HG03520 (cell line): ENCODE measurements at regions not wholly inside any gene's neighbourhood (a gene's known extent, or its start where the extent isn't known, plus 50 kb on each side); places are given as distances from the start of the nearest gene placed in this dataset.
"Not testable (repeated sequence)": the region's sequence is repeated elsewhere in the genome, so short reads cannot be mapped to it uniquely, and the experiment has no call there.

Source experiments
- ATAC-seq: cut with Tn5 transposase; IDR thresholded peaks from one replicate; pipeline ENCODE4 v1.9.1; 2021; ENCODE audit warnings: mild to moderate bottlenecking, moderate library complexity; ENCODE audit not compliant: unreplicated experiment

GRCh38 chr16:48955837-48956236, 325.8 kb downstream of the CBLN1 start:
- no peak for ATAC-seq

- not testable (repeated sequence) for ATAC-seq
Measured at GRCh38 chr16:48951621-48952125, 330.0 kb downstream of the CBLN1 start.

GRCh38 chr16:48950184-48950583, 331.5 kb downstream of the CBLN1 start:
- no peak for ATAC-seq

DNA sequence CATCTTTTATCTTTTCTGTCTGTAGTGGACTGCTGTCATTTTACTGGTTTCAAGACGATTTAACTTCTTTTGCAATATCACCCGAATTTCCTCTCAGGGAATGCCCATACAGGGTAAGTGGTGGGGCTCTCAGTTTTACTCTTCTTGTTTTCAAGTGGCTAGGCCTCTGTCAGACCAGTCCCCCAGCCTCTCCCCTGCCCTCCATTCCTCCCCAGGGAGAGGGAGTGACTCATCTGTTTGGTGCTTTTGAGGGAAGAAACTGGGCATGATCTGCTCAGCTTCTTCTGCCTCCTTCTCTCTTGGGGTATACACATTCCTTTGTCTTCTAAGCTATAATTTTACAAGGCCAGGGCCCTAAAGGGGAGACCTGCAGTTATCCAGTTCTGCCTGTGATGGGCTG, 332.0 kb downstream of the CBLN1 start:
- no peak for ATAC-seq

DNA sequence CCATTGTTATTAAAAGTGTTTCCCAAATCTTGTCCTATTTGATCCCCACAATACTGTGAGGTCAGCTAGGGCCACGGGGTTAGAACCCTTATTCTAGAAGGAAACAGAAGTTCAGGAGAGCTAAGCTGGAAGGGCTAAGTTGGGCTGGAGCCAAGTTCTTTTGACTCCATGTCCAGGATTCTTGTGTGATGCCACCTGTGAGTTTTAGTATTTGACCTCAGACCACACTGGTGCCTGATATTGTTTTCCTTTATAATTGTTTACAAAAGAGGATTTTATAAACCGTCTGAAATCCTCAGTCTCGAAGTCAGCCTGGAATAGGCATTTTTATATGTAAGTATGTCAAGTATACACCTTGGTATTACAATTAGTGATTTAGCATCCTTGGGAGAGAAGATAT, 332.7 kb downstream of the CBLN1 start:
- ATAC-seq, result no peak

DNA sequence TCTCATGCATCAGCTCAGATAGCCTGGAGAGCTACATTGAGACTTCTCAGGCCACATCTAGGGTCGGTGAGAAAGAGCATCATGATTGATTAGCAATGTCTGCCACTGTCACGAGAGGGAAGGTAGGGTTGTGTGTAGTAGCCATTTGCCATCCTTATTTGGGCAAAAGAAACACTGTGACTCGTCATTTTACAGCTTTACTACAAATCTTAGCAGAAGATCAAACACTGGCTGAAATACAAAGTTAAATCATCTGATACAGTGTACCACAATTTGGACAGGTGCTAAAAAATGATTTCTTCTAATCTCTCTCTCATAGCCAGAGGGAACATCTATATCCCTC, 334.3 kb downstream of the CBLN1 start:
- ATAC-seq, result no peak

DNA sequence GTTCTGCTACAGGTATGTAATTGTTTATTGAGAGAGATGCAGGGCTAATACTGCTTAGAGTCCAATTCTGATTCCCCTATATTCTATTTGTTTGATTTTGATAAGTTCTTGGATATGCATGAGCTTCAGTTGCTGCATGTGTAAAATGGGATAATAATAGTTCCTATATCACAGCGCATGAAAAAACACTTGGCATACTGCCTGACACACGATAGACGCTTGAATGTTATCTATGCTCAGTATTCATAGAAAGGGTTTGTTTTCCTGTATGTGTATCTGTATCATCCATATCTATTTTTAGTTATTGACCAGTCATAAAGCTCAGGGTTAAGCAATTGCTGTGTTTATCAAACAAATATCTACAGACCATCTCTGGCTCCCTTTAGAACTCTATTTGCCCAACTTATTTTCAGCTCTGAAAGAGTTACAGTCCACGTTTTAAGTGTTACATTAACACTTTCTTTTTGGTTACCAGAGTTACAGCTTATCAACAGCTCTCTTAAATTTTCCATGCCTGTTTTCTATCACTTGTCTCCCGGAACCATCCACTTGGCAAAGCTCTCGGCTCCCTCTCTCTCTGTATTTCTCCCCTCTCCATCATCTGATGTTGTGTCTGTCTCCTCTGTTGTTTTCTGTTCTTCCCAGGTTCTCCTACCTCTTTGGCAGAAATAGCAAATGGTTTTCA, 334.8 kb downstream of the CBLN1 start:
- ATAC-seq, result no peak

DNA sequence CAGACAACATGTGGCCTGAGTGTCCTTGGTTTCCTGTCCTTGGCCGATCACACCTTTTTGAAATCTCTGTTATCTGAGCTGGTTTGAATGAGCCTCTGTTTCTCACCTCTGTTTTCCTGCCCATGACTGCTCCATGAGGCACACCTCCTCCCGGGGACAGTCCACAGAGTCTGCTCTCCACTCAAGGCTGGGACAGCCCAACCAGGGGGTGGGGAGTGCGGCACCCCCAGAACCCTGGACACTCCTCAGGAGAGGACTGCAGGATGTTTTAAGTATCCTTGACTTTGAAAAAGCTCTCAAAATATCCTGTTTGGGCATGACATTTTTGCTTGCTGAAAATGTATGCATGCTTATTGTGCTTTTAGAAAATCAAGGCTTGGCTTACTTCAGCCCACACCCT, 333.0 kb upstream of the N4BP1 start:
- ATAC-seq, result no peak

DNA sequence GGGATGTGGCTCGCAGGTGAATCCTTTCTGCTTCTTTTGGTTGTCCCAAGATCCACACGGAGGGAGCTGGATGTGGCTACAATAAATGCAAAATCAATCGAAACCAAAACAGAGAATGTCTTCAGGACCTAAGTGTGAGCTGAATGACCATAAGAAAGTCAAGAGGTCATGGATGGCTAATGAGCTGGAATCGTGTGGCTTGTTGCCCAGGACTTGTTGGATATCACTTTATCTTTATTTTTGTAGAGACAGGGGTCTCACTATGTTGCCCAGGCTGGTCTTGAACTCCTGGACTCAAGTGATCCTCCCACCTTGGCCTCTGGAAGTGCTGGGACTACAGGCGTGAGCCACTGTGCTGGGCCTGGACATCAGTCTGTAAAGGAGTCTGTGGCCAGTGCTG, 326.8 kb upstream of the N4BP1 start:
- ATAC-seq, result no peak

DNA sequence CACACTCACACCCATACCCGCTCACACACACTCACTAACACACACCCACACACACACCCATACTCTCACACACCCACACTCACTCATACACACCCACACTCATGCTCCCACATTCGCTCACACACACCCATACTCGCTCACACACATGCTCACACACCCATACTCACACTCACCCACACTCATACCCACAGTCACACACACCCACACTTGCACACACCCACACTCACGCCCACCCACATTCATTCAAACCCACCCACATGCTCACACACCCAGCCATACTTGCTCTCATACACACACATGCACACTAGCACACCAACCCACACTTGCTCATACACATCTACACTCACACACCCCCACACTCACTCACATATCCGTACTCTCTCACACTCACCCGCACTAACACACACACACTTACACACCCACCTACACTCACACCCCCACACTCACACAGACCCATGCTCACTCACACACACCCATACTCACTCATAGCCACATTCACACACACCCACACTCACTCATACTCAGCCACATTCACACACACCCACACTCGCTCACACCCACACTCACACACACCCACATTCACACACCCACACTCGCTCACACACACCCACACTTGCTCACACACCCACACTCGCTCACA, 322.4 kb upstream of the N4BP1 start:
- no peak for ATAC-seq

DNA sequence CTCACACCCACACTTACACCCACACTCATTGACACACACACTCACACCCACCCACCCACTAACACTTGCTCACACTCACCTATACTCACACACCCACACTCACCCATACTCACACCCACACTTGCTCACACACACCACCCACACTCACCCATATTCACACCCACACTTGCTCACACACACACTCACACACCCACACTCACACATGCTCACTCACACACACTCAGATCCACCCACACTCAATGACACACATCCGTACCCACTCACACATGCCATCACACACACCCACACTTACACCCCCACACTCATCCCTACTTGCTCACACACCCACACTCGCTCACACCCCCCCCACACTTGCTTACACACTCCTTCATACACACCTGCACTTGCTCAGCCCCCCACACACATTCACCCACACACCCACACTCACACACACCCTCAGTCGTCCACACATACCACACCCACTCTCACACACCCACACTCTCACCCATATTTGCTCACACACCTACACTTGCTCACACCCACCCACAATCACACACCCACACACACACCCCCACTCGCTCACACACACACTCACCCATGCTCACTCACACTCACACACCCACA, 321.1 kb upstream of the N4BP1 start:
- no peak for ATAC-seq

DNA sequence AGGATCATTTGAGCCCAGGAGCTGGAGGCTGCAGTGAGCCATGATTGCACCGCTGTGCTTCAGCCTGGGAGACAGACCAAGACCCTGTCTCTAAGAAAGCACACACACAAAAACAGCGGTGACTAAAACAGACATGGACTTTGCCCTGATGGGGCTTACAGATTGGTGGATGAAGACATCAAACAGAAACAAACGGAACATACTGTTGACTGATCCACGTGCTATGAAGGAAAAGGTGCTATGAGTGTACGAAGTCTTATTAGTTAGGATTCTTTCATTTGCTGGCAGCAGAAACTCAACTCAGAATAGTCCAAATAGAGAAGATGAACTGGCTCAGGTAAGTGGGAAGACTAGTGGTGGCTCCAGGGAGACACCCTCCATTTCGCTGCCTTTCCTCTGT, 309.8 kb upstream of the N4BP1 start:
- no peak for ATAC-seq

DNA sequence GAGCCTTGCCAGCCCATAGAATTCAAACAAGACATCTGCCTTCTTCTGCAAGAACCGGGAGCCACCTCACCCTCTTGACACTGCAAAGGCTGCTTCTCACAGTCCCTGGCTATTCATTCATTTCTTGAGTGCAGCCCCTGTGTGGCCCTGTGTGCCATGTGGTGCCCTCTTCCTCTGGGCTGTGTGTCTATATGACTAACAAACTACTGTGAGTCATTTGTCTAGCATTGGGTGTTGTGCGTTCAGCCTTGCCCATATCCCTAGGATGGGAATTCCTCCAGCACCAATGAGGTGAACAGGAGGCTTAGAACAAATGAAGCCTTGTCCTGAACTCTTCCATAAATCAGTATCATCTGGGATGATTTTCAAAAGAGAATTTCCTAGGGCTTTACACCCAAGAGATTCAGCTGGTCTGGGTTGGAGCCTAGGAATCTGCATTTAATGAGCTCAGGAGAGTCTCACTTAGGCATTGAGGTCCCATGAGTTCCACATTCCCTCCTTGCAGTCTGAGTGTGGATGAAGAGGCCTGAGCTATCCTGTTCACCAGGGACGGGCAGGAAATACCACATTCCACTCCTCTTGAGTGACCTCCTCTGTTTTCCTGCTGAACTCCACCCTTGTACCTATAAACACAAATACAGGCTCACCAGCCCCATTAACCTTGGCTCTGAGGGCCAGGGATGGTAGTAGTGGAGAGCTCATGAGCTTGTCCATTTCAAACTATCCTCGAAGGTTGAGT, 308.7 kb upstream of the N4BP1 start:
- no peak for ATAC-seq

DNA sequence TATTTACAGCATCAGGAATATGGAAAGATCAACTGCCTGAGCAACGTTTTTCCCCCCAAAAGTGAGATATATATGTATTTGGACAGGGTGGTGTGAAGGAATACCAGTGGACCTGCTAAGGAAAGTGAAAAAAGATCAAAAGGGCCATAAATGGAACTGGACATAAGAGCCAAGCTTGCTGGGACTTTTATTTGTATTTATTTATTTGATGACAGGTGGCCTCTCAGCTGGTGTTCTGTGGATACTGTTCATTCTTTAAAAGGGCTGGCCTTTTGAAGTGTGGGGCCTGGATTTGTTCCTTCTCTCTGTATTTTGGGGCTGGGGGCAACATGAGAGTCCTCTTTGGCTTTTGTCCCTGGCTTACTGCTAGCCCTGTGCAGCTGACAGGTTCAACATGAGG, 306.6 kb upstream of the N4BP1 start:
- no peak for ATAC-seq

- ATAC-seq, result no peak
Measured at GRCh38 chr16:48914070-48914469, 304.1 kb upstream of the N4BP1 start.

GRCh38 chr16:48913384-48913783, 303.4 kb upstream of the N4BP1 start:
- no peak for ATAC-seq

DNA sequence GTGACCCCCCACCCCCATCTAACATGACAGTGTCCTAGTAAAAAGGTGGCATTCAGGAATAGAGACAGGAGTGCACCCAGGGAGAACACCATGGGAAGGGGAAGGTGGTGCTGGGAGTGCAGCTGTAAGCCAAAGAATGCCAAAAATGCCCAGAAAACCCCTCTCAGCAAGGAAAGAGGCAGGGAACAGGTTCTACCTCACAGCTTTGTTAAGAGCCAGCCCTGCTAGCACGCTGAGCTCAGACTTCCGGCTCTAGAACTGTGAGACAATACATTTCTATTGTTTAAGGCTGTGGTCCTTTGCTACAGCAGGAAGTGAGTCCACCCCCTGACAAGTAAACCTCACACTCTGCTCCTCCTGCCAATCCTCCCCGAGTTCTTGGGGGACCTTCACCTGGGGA, 302.4 kb upstream of the N4BP1 start:
- ATAC-seq, result no peak

GRCh38 chr16:48911700-48912099, 301.7 kb upstream of the N4BP1 start:
- ATAC-seq, result no peak

DNA sequence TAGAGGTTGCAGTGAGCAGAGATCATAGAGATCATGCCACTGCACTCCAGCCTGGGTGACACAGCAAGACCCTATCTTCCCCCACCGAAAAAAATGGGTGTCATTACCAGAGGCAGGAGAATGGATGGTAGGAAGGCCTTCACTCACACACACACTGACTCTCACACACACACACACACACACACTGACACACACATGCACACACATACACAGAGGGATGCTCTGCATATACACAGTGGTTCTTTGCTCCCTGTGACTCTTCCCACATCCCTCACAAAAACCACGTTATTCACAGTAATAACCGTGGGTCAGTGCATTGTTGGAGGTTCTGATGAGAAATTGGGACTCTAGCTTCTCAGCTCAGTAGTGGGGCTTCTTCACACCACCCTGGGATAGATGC, 300.2 kb upstream of the N4BP1 start:
- no peak for ATAC-seq

DNA sequence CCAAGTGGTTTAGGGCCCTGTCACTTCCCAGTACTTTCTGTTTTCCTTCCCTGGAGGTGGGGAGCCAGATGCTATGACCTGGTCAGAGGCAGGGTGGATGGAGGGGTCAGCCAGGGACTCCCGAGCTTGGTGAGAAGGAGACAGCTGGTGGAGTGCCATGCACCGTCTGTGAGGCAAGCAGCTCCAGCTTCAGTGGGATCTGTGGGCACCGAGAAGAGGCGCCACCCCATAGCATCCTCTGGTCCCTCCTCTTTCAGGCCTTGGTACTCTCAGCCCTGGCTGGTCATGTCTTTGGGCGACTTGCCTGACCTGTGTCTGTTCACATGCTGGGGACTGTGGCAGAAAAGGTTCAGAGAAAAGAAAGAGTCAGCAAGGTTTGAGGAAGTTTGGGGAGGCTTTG, 299.3 kb upstream of the N4BP1 start:
- ATAC-seq, result no peak

GRCh38 chr16:48907906-48908634, 298.1 kb upstream of the N4BP1 start:
- peak; percentile 49 for ATAC-seq
